Activated gamma-delta T cell treated with Interleukin-2 at 50 U/mL for 16 hours (primary cell): ENCODE measurements at regions not wholly inside any gene's neighbourhood (a gene's known extent, or its start where the extent isn't known, plus 50 kb on each side); places are given as distances from the start of the nearest gene placed in this dataset.

ENCODE experiments used
- DNase-seq: peaks from one replicate; pipeline ENCODE4 v3.0.0-alpha.2; 2020

- DNase-seq: no peak
These were observed 287.2 kb downstream of the SHQ1 start for GRCh38 chr3:72560846-72561675.

GRCh38 chr3:72559385-72559784 lies 288.9 kb downstream of the SHQ1 start:
- no peak for DNase-seq

- no peak for DNase-seq
These were observed 290.2 kb downstream of the SHQ1 start for GRCh38 chr3:72558001-72558400.

GRCh38 chr3:72555714-72556113 lies 292.5 kb downstream of the SHQ1 start:
- no peak for DNase-seq

- DNase-seq: no peak
These were observed 293.6 kb downstream of the SHQ1 start for GRCh38 chr3:72554689-72555088.

GRCh38 chr3:72553298-72553697 lies 294.9 kb downstream of the SHQ1 start:
- no peak for DNase-seq

- DNase-seq: no peak
These were observed 297.5 kb downstream of the SHQ1 start for GRCh38 chr3:72550582-72551262.

- no peak for DNase-seq
These were observed 298.3 kb downstream of the SHQ1 start for GRCh38 chr3:72549761-72550581.

GRCh38 chr3:72548981-72549380 lies 299.3 kb downstream of the SHQ1 start:
- DNase-seq: no peak

GRCh38 chr3:72548461-72548860 lies 299.8 kb downstream of the SHQ1 start:
- no peak for DNase-seq

GRCh38 chr3:72547183-72547582 lies 301.1 kb downstream of the SHQ1 start:
- DNase-seq: no peak

- no peak for DNase-seq
These were observed 304.0 kb downstream of the SHQ1 start for GRCh38 chr3:72544239-72544638.

- no peak for DNase-seq
These were observed 305.0 kb downstream of the SHQ1 start for GRCh38 chr3:72543246-72543645.

- DNase-seq: no peak
These were observed 305.5 kb downstream of the SHQ1 start for GRCh38 chr3:72542781-72543180.

GRCh38 chr3:72539856-72540255 lies 308.4 kb downstream of the SHQ1 start:
- DNase-seq: no peak

- DNase-seq: no peak
These were observed 310.0 kb downstream of the SHQ1 start for GRCh38 chr3:72538070-72538745.

GRCh38 chr3:72537448-72537847 lies 310.8 kb downstream of the SHQ1 start:
- no peak for DNase-seq

GRCh38 chr3:72536878-72537267 lies 311.4 kb downstream of the SHQ1 start:
- no peak for DNase-seq

- no peak for DNase-seq
These were observed 311.9 kb downstream of the SHQ1 start for GRCh38 chr3:72536206-72536877.

- DNase-seq: no peak
These were observed 312.5 kb downstream of the SHQ1 start for GRCh38 chr3:72535772-72536171.

- DNase-seq: no peak
These were observed 314.4 kb downstream of the SHQ1 start for GRCh38 chr3:72533591-72534473.
